H1 (cell line): ENCODE measurements at regions not wholly inside any gene's neighbourhood (a gene's known extent, or its start where the extent isn't known, plus 50 kb on each side); places are given as distances from the start of the nearest gene placed in this dataset.

Source experiments
- CTCF ChIA-PET: fragments of 300-600 bp; sonication (Branson Sonifier 250); formaldehyde crosslinking; loops from one replicate; lab custom pipeline; 2021; ENCODE audit not compliant: partially characterized antibody; lab: Charles Lee
- POLR2A ChIA-PET: fragments of 300-600 bp; sonication (Branson Sonifier 250); formaldehyde crosslinking; loops from one replicate; lab custom pipeline; 2021; ENCODE audit warnings: inconsistent platforms; ENCODE audit not compliant: partially characterized antibody; lab: Charles Lee
- DNase-seq, 2 experiments: peaks; one replicate each; pipeline versions ENCODE4 v3.0.0 to v3.0.0-alpha.2; 2010 to 2022; ENCODE audit warnings: low spot score in 2 of 2, low read depth in 1 of 2, mixed read lengths in 1 of 2
- FAIRE-seq: peaks from 2 replicates; lab custom pipeline; 2011; peaks lifted over from hg19 to GRCh38; lab: Jason Lieb, UNC
- H2AFZ ChIP-seq: 2 replicates; pipeline ENCODE4 v1.8.1; 2012; ENCODE audit warnings: low read length, inconsistent platforms
- H2AK5ac ChIP-seq: 2 replicates; pipeline ENCODE4 v1.6.1; 2013; ENCODE audit warnings: low read depth, low read length
- H2BK120ac ChIP-seq: replicated peaks from 2 replicates; pipeline ENCODE3; 2013; ENCODE audit warnings: low read depth, low read length, inconsistent platforms
- H2BK12ac ChIP-seq: 2 replicates; pipeline ENCODE4 v1.6.1; 2013; ENCODE audit warnings: low read depth, low read length
- H2BK15ac ChIP-seq: 2 replicates; pipeline ENCODE4 v1.6.1; 2013; ENCODE audit warnings: low read length
- H2BK20ac ChIP-seq: 2 replicates; pipeline ENCODE4 v1.6.1; 2013; ENCODE audit warnings: low read length
- H2BK5ac ChIP-seq: 2 replicates; pipeline ENCODE4 v1.6.1; 2013; ENCODE audit warnings: low read depth, low read length
- H3K14ac ChIP-seq: 2 replicates; pipeline ENCODE4 v1.6.1; 2013; ENCODE audit warnings: inconsistent platforms; ENCODE audit not compliant: insufficient read length
- H3K18ac ChIP-seq: 2 replicates; pipeline ENCODE4 v1.6.1; 2013; ENCODE audit warnings: low read length; ENCODE audit errors: extremely low read depth
- H3K23ac ChIP-seq: 2 replicates; pipeline ENCODE4 v1.6.1; 2013; ENCODE audit warnings: inconsistent platforms; ENCODE audit not compliant: insufficient read length
- H3K23me2 ChIP-seq: 2 replicates; pipeline ENCODE4 v1.6.1; 2013; ENCODE audit warnings: low read depth, low read length
- H3K27ac ChIP-seq: 2 replicates; pipeline ENCODE4 v1.6.1; 2011; ENCODE audit warnings: low read depth, low read length, inconsistent platforms
- H3K27me3 ChIP-seq, 4 experiments: replicated peaks in 1 of 4; 1 replicate in 1 of 4; 2 replicates in 3 of 4; pipeline versions ENCODE4 v1.6.1 to v1.8.1; 2011 to 2013; ENCODE audit warnings: low read length in 3 of 4, mild to moderate bottlenecking in 3 of 4, inconsistent platforms in 2 of 4, mixed read lengths in 2 of 4, moderate library complexity in 1 of 4; ENCODE audit not compliant: control insufficient read depth in 3 of 4, insufficient read depth in 3 of 4; ENCODE audit errors: extremely low read depth in 1 of 4
- H3K36me3 ChIP-seq, 4 experiments: 2 replicates each; pipeline versions ENCODE4 v1.6.1 to v1.8.1; 2011 to 2013; ENCODE audit warnings: mild to moderate bottlenecking in 4 of 4, low read length in 3 of 4, moderate library complexity in 2 of 4, control low read depth in 1 of 4, inconsistent platforms in 1 of 4; ENCODE audit not compliant: insufficient read depth in 4 of 4, control insufficient read depth in 2 of 4
- H3K4ac ChIP-seq: replicated peaks from 2 replicates; pipeline ENCODE3; 2013; ENCODE audit warnings: low read length, low read depth, mixed read lengths, inconsistent platforms; ENCODE audit not compliant: insufficient read length
- H3K4me1 ChIP-seq, 4 experiments: replicated peaks in 1 of 4; 1 replicate in 1 of 4; 2 replicates in 3 of 4; pipeline versions ENCODE4 v1.6.1 to v1.8.1; 2011 to 2013; ENCODE audit warnings: low read length in 3 of 4, inconsistent platforms in 2 of 4, mixed read lengths in 1 of 4; ENCODE audit not compliant: insufficient read depth in 4 of 4, control insufficient read depth in 3 of 4
- H3K4me2 ChIP-seq, 2 experiments: 2 replicates each; pipeline versions ENCODE4 v1.6.1 to v1.8.1; 2011 to 2013; ENCODE audit warnings: low read depth in 2 of 2, low read length in 2 of 2, control low read depth in 1 of 2, inconsistent platforms in 1 of 2, mild to moderate bottlenecking in 1 of 2; ENCODE audit not compliant: insufficient read depth in 1 of 2
- H3K4me3 ChIP-seq, 4 experiments: fragments of 200-600, 300-600 bp in 1 of 4; sonication (generic), shearing (Covaris generic), sonication (Bioruptor Twin) in 1 of 4; 2 replicates each; pipeline versions ENCODE4 v1.5.1 to v1.8.1; 2011 to 2016; ENCODE audit warnings: low read length in 4 of 4, low read depth in 3 of 4, control low read depth in 2 of 4, inconsistent platforms in 2 of 4, mild to moderate bottlenecking in 2 of 4, mixed read lengths in 1 of 4, moderate library complexity in 1 of 4; ENCODE audit not compliant: insufficient read depth in 2 of 4; ENCODE audit errors: extremely low read depth in 1 of 4
- H3K56ac ChIP-seq: replicated peaks from 2 replicates; pipeline ENCODE3; 2013; ENCODE audit warnings: low read depth, mild to moderate bottlenecking, mixed read lengths, low read length, inconsistent platforms; ENCODE audit not compliant: insufficient read length
- H3K79me1 ChIP-seq: 2 replicates; pipeline ENCODE4 v1.6.1; 2013; ENCODE audit warnings: low read depth, low read length, control low read depth
- H3K79me2 ChIP-seq, 2 experiments: 2 replicates each; pipeline versions ENCODE4 v1.6.1 to v1.8.1; 2012 to 2013; ENCODE audit warnings: low read length in 2 of 2, mild to moderate bottlenecking in 2 of 2, inconsistent platforms in 1 of 2; ENCODE audit not compliant: insufficient read depth in 2 of 2, control insufficient read depth in 1 of 2
- H3K9ac ChIP-seq, 4 experiments: replicated peaks in 1 of 4; 1 replicate in 1 of 4; 2 replicates in 3 of 4; pipeline versions ENCODE4 v1.6.1 to v1.8.1; 2011 to 2013; ENCODE audit warnings: low read depth in 3 of 4, low read length in 3 of 4, control low read depth in 2 of 4, mild to moderate bottlenecking in 2 of 4, moderate library complexity in 2 of 4, inconsistent platforms in 1 of 4; ENCODE audit errors: extremely low read depth in 1 of 4
- H3K9me3 ChIP-seq, 2 experiments: 2 replicates each; pipeline versions ENCODE4 v1.6.1 to v1.8.1; 2012 to 2013; ENCODE audit warnings: mild to moderate bottlenecking in 2 of 2, moderate library complexity in 2 of 2, control low read depth in 1 of 2, inconsistent platforms in 1 of 2, low read depth in 1 of 2, low read length in 1 of 2, mixed read lengths in 1 of 2; ENCODE audit not compliant: insufficient read depth in 2 of 2
- H4K20me1 ChIP-seq, 2 experiments: replicated peaks in 1 of 2; 2 replicates each; pipeline versions ENCODE3 to v1.8.1; 2011 to 2013; ENCODE audit warnings: inconsistent platforms in 2 of 2, low read length in 2 of 2, mild to moderate bottlenecking in 1 of 2; ENCODE audit not compliant: insufficient read depth in 2 of 2, control insufficient read depth in 1 of 2
- H4K5ac ChIP-seq: 2 replicates; pipeline ENCODE4 v1.6.1; 2013; ENCODE audit warnings: low read length, low read depth, mixed read lengths, inconsistent platforms; ENCODE audit not compliant: insufficient read length
- H4K8ac ChIP-seq: 2 replicates; pipeline ENCODE4 v1.8.0; 2013; ENCODE audit warnings: mild to moderate bottlenecking, moderate library complexity, low read length, inconsistent platforms; ENCODE audit not compliant: insufficient read depth; ENCODE audit errors: extremely low read depth
- H4K91ac ChIP-seq: replicated peaks from 2 replicates; pipeline ENCODE3; 2013; ENCODE audit warnings: low read length, mixed read lengths, inconsistent platforms; ENCODE audit not compliant: insufficient read length
- CBX5 ChIP-seq: fragments of 300-800, 300-1000 bp; sonication (generic); IDR thresholded peaks from 2 replicates; pipeline ENCODE4 v1.7.1; 2016; ENCODE audit warnings: antibody characterized with exemption, low read length, low read depth
- EP300 ChIP-seq, 2 experiments: IDR thresholded peaks; 1 replicate in 1 of 2; 2 replicates in 1 of 2; pipeline ENCODE4 v1.6.1; 2011 to 2012; ENCODE audit warnings: low read depth in 2 of 2, low read length in 2 of 2, mild to moderate bottlenecking in 2 of 2, borderline replicate concordance in 1 of 2, inconsistent platforms in 1 of 2, moderate library complexity in 1 of 2
- HDAC2 ChIP-seq, 2 experiments: fragments of 300-600 bp in 1 of 2; sonication (generic) in 1 of 2; IDR thresholded peaks; 2 replicates each; pipeline ENCODE4 v1.6.1; 2011 to 2012; ENCODE audit warnings: low read depth in 2 of 2, low read length in 2 of 2, mild to moderate bottlenecking in 2 of 2, moderate library complexity in 2 of 2, borderline replicate concordance in 1 of 2, inconsistent platforms in 1 of 2
- KDM4A ChIP-seq: IDR thresholded peaks from one replicate; pipeline ENCODE4 v1.7.1; 2012; ENCODE audit warnings: low read depth, mild to moderate bottlenecking, moderate library complexity, low read length, inconsistent platforms; ENCODE audit not compliant: severe bottlenecking
- RXRA ChIP-seq: IDR thresholded peaks from 2 replicates; pipeline ENCODE4 v1.6.1; 2011; ENCODE audit warnings: low read depth, mild to moderate bottlenecking, low read length, moderate library complexity; ENCODE audit not compliant: insufficient read depth
- SIN3A ChIP-seq, 2 experiments: IDR thresholded peaks in 1 of 2; conservative IDR thresholded peaks in 1 of 2; 2 replicates each; pipeline ENCODE4 v1.6.1; 2011 to 2012; ENCODE audit warnings: low read length in 2 of 2, improper control_type of control experiment in 1 of 2, low read depth in 1 of 2, mild to moderate bottlenecking in 1 of 2
- SIX5 ChIP-seq: IDR thresholded peaks from 2 replicates; pipeline ENCODE4 v1.6.1; 2011; ENCODE audit warnings: mild to moderate bottlenecking, low read depth, low read length
- TAF1 ChIP-seq: IDR thresholded peaks from 2 replicates; pipeline ENCODE4 v1.6.1; 2011; ENCODE audit warnings: mild to moderate bottlenecking, low read depth, low read length
- TBP ChIP-seq: IDR thresholded peaks from 2 replicates; pipeline ENCODE4 v1.6.1; 2011; ENCODE audit warnings: low read depth, low read length, improper control_type of control experiment
- YY1 ChIP-seq: IDR thresholded peaks from 2 replicates; pipeline ENCODE4 v1.6.1; 2011; ENCODE audit warnings: low read depth, mild to moderate bottlenecking, low read length
- ZNF274 ChIP-seq: IDR thresholded peaks from 2 replicates; pipeline ENCODE4 v1.7.0; 2012; ENCODE audit warnings: low read length, borderline replicate concordance; ENCODE audit errors: extremely low read depth
- WGBS, 2 experiments: shearing (Covaris generic) in 1 of 2; methylation state at CpG; one replicate each; pipeline versions ENCODE4 v1.1.6 to v1.1.7; 2013 to 2015; ENCODE audit warnings: low lambda C conversion rate in 2 of 2, mixed read lengths in 2 of 2, inconsistent platforms in 1 of 2, low coverage in 1 of 2, missing lambda C conversion rate in 1 of 2; ENCODE audit not compliant: insufficient replicate concordance in 2 of 2, insufficient coverage in 1 of 2, insufficient read length in 1 of 2; ENCODE audit errors: extremely low coverage in 1 of 2, missing lambda C conversion rate in 1 of 2; 5-methylcytosine and 5-hydroxymethylcytosine counted together
- TF ChIP-seq, protein P1 (sequence below): IDR thresholded peaks from 2 replicates; pipeline ENCODE4 v1.6.1; 2011; ENCODE audit warnings: low read length, improper control_type of control experiment

DNA sequence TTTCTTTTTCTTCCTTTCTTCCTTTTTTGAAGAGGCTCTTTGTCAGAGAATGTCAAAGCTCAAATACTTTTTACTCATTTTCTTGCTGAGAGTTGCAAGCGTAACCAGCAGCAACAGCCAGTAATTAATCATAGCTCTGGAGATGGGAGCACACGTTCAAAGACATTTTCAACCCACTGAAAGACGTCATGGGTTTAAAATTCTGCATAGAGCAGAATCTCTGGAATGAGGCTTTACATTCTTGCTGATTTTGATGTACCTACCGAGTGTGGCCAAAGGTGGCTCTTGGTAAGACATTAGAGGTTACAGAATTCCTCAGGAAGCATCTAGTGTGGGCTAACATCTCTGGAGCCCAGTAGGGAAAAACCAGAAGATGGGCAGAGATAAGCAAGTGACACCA is 292.5 kb downstream of the MTX2 start:
- Histone ChIP-seq H3K79me1 (no peaks in the 10 kb centered on the region), H3K9me3 (no peaks in the 10 kb centered on the region), H4K5ac (no peak overlapping the region), H3K27ac (no peak overlapping the region), H2BK15ac (no peak overlapping the region), H3K18ac (no peak overlapping the region), H2BK5ac (no peak overlapping the region), H2BK20ac (no peak overlapping the region), H3K4me3 (no peak overlapping the region), H3K79me2 (no peaks in the 10 kb centered on the region), H3K56ac (no peak overlapping the region), H3K9ac (no peak overlapping the region), H3K4ac (no peak overlapping the region), H3K27me3 (peaks cover 0 to 6% (median 3%) of the 10 kb centered on the region in 4 experiments; a peak in 4 of 7 replicates), H4K91ac (no peak overlapping the region), H3K14ac (no peak overlapping the region), H2AFZ (no peak overlapping the region), H2BK12ac (no peak overlapping the region), H4K8ac (no peak overlapping the region), H3K36me3 (no peaks in the 10 kb centered on the region), H2AK5ac (no peak overlapping the region), H3K23ac (no peak overlapping the region), H3K4me1 (no peaks in the 10 kb centered on the region; a peak in 1 of 7 replicates), H2BK120ac (no peak overlapping the region), H3K4me2 (no peak overlapping the region), H3K23me2 (no peaks in the 10 kb centered on the region; the same call in 1 of the 2 replicates), H4K20me1 (no peaks in the 10 kb centered on the region)
- ChIA-PET CTCF (interaction anchor here (0.9 to 2.5 kb wide), 6 partner anchors 14 to 422 kb away, joined by 3 to 15 read pairs (median 4); no protein-coding TSS in a partner anchor), POLR2A (no interaction called here)
- 75% methylated on average over 4 of the region's 4 CpGs; no CpG with 5 or more reads in 1 of the 2 experiments for WGBS, 2 experiments
- FAIRE-seq (no peak), DNase-seq (no peak)
- TF ChIP-seq SIX5: no peak
- no peak for TF ChIP-seq KDM4A
- no peak for TF ChIP-seq ZNF274
- TF ChIP-seq, protein P1, sequence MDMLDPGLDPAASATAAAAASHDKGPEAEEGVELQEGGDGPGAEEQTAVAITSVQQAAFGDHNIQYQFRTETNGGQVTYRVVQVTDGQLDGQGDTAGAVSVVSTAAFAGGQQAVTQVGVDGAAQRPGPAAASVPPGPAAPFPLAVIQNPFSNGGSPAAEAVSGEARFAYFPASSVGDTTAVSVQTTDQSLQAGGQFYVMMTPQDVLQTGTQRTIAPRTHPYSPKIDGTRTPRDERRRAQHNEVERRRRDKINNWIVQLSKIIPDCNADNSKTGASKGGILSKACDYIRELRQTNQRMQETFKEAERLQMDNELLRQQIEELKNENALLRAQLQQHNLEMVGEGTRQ: no peak
- no peak for TF ChIP-seq TBP
- TF ChIP-seq SIN3A (conservative IDR thresholded peaks at IDR 0.05 in 1 of 2, IDR thresholded peaks at IDR 0.05 in 1 of 2; ENCODE audit: low read depth in 1 of 2, low read length in 2 of 2): no peak
- no peak for TF ChIP-seq HDAC2 (IDR thresholded peaks at IDR 0.05; ENCODE audit: borderline replicate concordance in 1 of 2, low read depth in 2 of 2, low read length in 2 of 2)
- TF ChIP-seq YY1: no peak
- TF ChIP-seq EP300 (IDR thresholded peaks at IDR 0.05; ENCODE audit: borderline replicate concordance in 1 of 2, low read depth in 2 of 2, low read length in 2 of 2): no peak
- TF ChIP-seq CBX5: no peak
- TF ChIP-seq TAF1: no peak
- no peak for TF ChIP-seq RXRA
